A673 (cell line): ENCODE measurements at regions not wholly inside any gene's neighbourhood (a gene's known extent, or its start where the extent isn't known, plus 50 kb on each side); places are given as distances from the start of the nearest gene placed in this dataset.

Source experiments
- BruUV-seq: library from RNA; stranded (reverse); fragments of 400-500 nt; replicated peaks from 2 replicates; lab custom pipeline; 2021; lab: Mats Ljungman, UMichigan
- CTCF ChIA-PET: fragments of 300-600 bp; sonication (Branson Sonifier 250); formaldehyde crosslinking; loops from one replicate; lab custom pipeline; 2022; ENCODE audit warnings: antibody characterized with exemption; lab: Charles Lee
- POLR2A ChIA-PET: fragments of 300-600 bp; sonication (Branson Sonifier 250); formaldehyde crosslinking; loops from one replicate; lab custom pipeline; 2022; ENCODE audit warnings: antibody characterized with exemption; ENCODE audit not compliant: low non-redundant PET; lab: Charles Lee
- DNase-seq: peaks from one replicate; pipeline ENCODE4 v3.0.0-alpha.2; 2015; ENCODE audit warnings: low spot score
- H3K27ac ChIP-seq: fragments of 200-600 bp; sonication (generic); 2 replicates; pipeline ENCODE4 v1.5.1; 2016; ENCODE audit warnings: mixed run types, low read depth, mild to moderate bottlenecking, mixed read lengths, antibody characterized with exemption, low read length; ENCODE audit not compliant: poor library complexity, severe bottlenecking
- H3K27me3 ChIP-seq: fragments of 200-600 bp; sonication (generic); replicated peaks from 2 replicates; pipeline ENCODE4 v1.6.1; 2017; ENCODE audit warnings: mixed run types, low read depth, mild to moderate bottlenecking, mixed read lengths, antibody characterized with exemption, low read length; ENCODE audit not compliant: insufficient read depth, poor library complexity
- H3K36me3 ChIP-seq: fragments of 200-600 bp; sonication (generic); 2 replicates; pipeline ENCODE4 v1.6.1; 2016; ENCODE audit warnings: mixed run types, mild to moderate bottlenecking, mixed read lengths, antibody characterized with exemption, low read length; ENCODE audit not compliant: insufficient read depth, poor library complexity, severe bottlenecking
- H3K4me1 ChIP-seq: fragments of 200-600 bp; sonication (generic); 2 replicates; pipeline ENCODE4 v1.6.1; 2017; ENCODE audit warnings: mixed run types, mild to moderate bottlenecking, mixed read lengths, antibody characterized with exemption, low read length; ENCODE audit not compliant: insufficient read depth, poor library complexity, severe bottlenecking
- H3K4me3 ChIP-seq: fragments of 200-600 bp; sonication (generic); 2 replicates; pipeline ENCODE4 v1.5.1; 2016; ENCODE audit warnings: low read depth, mixed run types, mild to moderate bottlenecking, mixed read lengths, low read length; ENCODE audit not compliant: poor library complexity, severe bottlenecking
- H3K9me3 ChIP-seq: fragments of 200-600 bp; sonication (generic); 2 replicates; pipeline ENCODE4 v1.6.1; 2016; ENCODE audit warnings: mixed run types, low read depth, mild to moderate bottlenecking, mixed read lengths, antibody characterized with exemption, low read length; ENCODE audit not compliant: poor library complexity, severe bottlenecking
- CTCF ChIP-seq: fragments of 300-800, 200-600 bp; sonication (generic); conservative IDR thresholded peaks from 2 replicates; pipeline ENCODE4 v1.5.1; 2017; ENCODE audit warnings: low read depth, mild to moderate bottlenecking, antibody characterized with exemption, low read length, moderate library complexity, mixed read lengths
- EZH2 ChIP-seq: fragments of 200-600 bp; sonication (generic); IDR thresholded peaks from 2 replicates; pipeline ENCODE4 v1.6.1; 2017; ENCODE audit warnings: borderline replicate concordance, low read depth, mild to moderate bottlenecking, mixed read lengths, antibody characterized with exemption, low read length; ENCODE audit not compliant: poor library complexity, severe bottlenecking
- intact Hi-C: fragments of 100-400 bp; cut with micrococcal nuclease; formaldehyde crosslinking; loops from one replicate; pipeline ENCODE4 v1.10.0; 2022; ENCODE audit not compliant: unreplicated experiment

GRCh38 chr12:125458552-125459268 lies 393.5 kb downstream of the AACS start:
- CTCF ChIA-PET, result no interaction called here
- BruUV-seq, result no TSS peak
- Histone ChIP-seq H3K36me3 (no peaks in the 10 kb centered on the region), H3K4me3 (no peak overlapping the region), H3K4me1 (no peaks in the 10 kb centered on the region), H3K27ac (no peak overlapping the region), H3K9me3 (no peaks in the 10 kb centered on the region), H3K27me3 (peaks cover 6% of the 10 kb centered on the region)
- TF ChIP-seq CTCF (no peak), EZH2 (no peak)
- no peak for DNase-seq
- intact Hi-C loops, result no loop called here
- POLR2A ChIA-PET, result no interaction called here

DNA sequence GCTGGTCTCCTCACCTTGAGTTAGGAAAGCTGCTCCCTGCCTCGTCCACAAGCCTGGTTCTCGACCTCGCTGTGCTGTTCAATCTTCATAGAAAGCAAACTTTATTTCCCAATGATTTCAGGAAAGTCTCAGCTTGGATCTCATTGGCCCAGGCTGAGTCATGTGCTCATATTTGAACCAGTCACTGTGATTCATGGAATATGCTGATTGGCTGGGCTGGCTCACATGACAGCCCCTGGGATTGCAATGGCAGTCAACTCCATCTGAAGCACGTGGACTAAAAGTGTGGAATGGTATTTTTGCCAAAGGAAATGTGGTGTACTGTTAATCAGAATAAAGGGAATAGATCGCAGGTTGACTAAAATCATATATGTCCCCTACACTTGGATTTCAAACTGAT lies 396.6 kb downstream of the AACS start:
- ChIA-PET CTCF (no interaction called here), POLR2A (no interaction called here)

DNA sequence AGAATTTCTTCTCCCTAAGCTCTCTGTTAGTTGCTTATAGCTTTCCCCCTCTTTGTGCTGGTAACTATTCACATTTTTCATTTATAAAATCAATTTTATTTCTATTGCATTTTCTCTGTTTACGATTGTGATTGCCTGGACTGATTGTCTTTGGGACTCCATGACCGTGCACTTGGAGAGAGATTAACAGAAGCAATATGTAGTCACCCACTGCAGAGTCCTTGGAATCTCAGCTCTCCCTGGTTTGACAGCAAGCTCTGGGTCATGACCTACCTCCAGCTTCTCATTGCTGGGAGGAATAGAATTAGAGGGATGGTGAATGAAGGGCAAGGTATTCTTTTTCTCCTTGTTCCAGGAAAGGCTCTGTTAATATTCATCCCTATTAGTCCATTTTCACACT lies 398.2 kb downstream of the AACS start:
- ChIA-PET POLR2A (no interaction called here), CTCF (no interaction called here)
- no TSS peak for BruUV-seq

More for the DNA sequence above, 396.6 kb downstream of the AACS start:
- BruUV-seq, result no TSS peak
- DNase-seq, result no peak
- intact Hi-C loops, result no loop called here
- Histone ChIP-seq H3K4me1 (no peaks in the 10 kb centered on the region), H3K27ac (no peak overlapping the region), H3K4me3 (no peak overlapping the region), H3K27me3 (no peaks in the 10 kb centered on the region), H3K9me3 (no peaks in the 10 kb centered on the region), H3K36me3 (no peaks in the 10 kb centered on the region)
- TF ChIP-seq EZH2 (no peak), CTCF (no peak)

More for the DNA sequence above, 398.2 kb downstream of the AACS start:
- Histone ChIP-seq H3K27me3 (no peaks in the 10 kb centered on the region), H3K4me3 (no peak overlapping the region), H3K4me1 (no peaks in the 10 kb centered on the region), H3K36me3 (no peaks in the 10 kb centered on the region), H3K9me3 (no peaks in the 10 kb centered on the region), H3K27ac (no peak overlapping the region)
- TF ChIP-seq CTCF, result no peak
- DNase-seq, result no peak
- intact Hi-C loops, result no loop called here
